Thymus (tissue), 11 donors: ENCODE measurements at regions not wholly inside any gene's neighbourhood (a gene's known extent, or its start where the extent isn't known, plus 50 kb on each side); places are given as distances from the start of the nearest gene placed in this dataset.

Experiments
- DNase-seq, 9 donors: peaks; one replicate each; pipeline ENCODE4 v3.0.0-alpha.2; 2013; ENCODE audit warnings: low spot score in 9 of 9, low read depth in 6 of 9, missing footprints in 1 of 9
- H3K27ac ChIP-seq, 2 donors: one replicate each; pipeline ENCODE4 v1.5.1; 2013; ENCODE audit warnings: control low read depth in 1 of 2, low read depth in 1 of 2, low read length in 1 of 2, mild to moderate bottlenecking in 1 of 2, moderate library complexity in 1 of 2
- H3K27me3 ChIP-seq, 2 donors: one replicate each; pipeline ENCODE4 v1.5.1; 2013; ENCODE audit warnings: low read length in 1 of 2; ENCODE audit not compliant: control insufficient read depth in 2 of 2, insufficient read depth in 1 of 2
- H3K36me3 ChIP-seq, 2 donors: one replicate each; pipeline ENCODE4 v1.5.1; 2013; ENCODE audit warnings: low read length in 1 of 2, mild to moderate bottlenecking in 1 of 2, moderate library complexity in 1 of 2; ENCODE audit not compliant: control insufficient read depth in 2 of 2, insufficient read depth in 2 of 2
- H3K4me1 ChIP-seq, 2 donors: one replicate each; pipeline ENCODE4 v1.5.1; 2013; ENCODE audit warnings: low read length in 2 of 2; ENCODE audit not compliant: control insufficient read depth in 2 of 2, insufficient read depth in 2 of 2
- H3K4me3 ChIP-seq, 2 donors: one replicate each; pipeline ENCODE4 v1.5.1; 2013; ENCODE audit warnings: low read length in 2 of 2, control low read depth in 1 of 2, mild to moderate bottlenecking in 1 of 2
- H3K9me3 ChIP-seq, 2 donors: one replicate each; pipeline ENCODE4 v1.5.1; 2013; ENCODE audit warnings: low read length in 1 of 2, mild to moderate bottlenecking in 1 of 2; ENCODE audit not compliant: control insufficient read depth in 2 of 2, insufficient read depth in 1 of 2
- WGBS: extraction: QIAGEN DNeasy Blood & Tissue Kit; methylation state at CpG from one replicate; pipeline ENCODE4 v1.1.7; 2013; 5-methylcytosine and 5-hydroxymethylcytosine counted together
- donor health status: healthy.

GRCh38 chr3:111318289-111318688, 223.7 kb upstream of the CD96 start:
- WGBS, result 76% methylated on average over 2 of the region's 2 CpGs
- H3K27ac ChIP-seq, result no peak overlapping the region
- peaks cover 10 to 34% of the 10 kb centered on the region in 2 donors for H3K4me1 ChIP-seq
- H3K9me3 ChIP-seq, result no peaks in the 10 kb centered on the region
- H3K4me3 ChIP-seq, result no peak overlapping the region
- no peaks in the 10 kb centered on the region for H3K36me3 ChIP-seq
- DNase-seq, result no peak
- no peaks in the 10 kb centered on the region for H3K27me3 ChIP-seq

GRCh38 chr3:111319598-111319997, 222.4 kb upstream of the CD96 start:
- Histone ChIP-seq H3K27ac (peak overlapping the region in 1 of 2 donors; percentile 44), H3K9me3 (no peaks in the 10 kb centered on the region), H3K27me3 (no peaks in the 10 kb centered on the region), H3K4me1 (peaks cover 14 to 25% of the 10 kb centered on the region in 2 donors), H3K4me3 (no peak overlapping the region), H3K36me3 (no peaks in the 10 kb centered on the region)
- DNase-seq, result no peak
- 16% methylated on average over 1 of the region's 1 CpG for WGBS

DNA sequence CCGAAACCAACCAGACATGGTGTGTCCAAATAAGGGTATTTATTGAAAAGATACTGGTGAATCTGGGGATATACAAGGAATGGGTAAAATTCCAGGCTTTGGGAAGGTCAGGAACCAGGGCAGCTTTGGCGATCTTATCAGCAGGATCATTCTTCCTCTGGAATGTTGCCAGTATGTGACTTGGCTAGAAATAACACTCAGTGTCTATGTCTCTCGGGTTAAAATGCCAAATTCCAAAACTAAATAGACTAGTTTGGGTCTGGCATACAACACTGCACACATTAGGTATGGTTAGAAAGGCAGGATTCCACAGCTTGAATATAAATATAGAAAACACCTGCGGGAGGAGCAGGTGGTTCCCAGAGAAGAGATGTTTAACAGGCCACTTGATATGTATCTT, 220.2 kb upstream of the CD96 start:
- Histone ChIP-seq H3K9me3 (no peaks in the 10 kb centered on the region), H3K27me3 (no peaks in the 10 kb centered on the region), H3K4me1 (peaks cover 16 to 26% of the 10 kb centered on the region in 2 donors), H3K36me3 (no peaks in the 10 kb centered on the region), H3K4me3 (no peak overlapping the region), H3K27ac (peak overlapping the region in 1 of 2 donors; percentile 49)
- DNase-seq, result no peak
- WGBS, result 44% methylated on average over 4 of the region's 4 CpGs

DNA sequence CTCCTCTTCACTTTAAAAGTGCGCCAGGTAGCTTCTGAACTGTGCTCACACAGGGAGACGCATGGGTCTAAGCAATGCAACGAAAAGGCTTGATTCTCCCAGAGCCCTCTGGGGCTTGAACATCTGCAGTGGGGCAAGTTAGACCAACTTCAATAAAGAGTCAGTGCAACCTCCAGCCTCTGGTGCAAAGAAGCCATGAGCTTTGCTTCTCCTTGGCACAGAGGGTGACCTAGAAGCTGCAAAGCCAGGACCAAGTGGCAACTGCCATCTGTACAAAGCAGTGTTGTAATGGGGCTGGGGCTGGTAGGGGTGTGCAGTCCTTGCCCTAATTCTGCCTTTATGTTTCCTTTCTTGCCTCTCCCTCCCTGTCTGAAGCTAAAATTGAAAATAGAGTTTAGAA, 219.0 kb upstream of the CD96 start:
- Histone ChIP-seq H3K36me3 (no peaks in the 10 kb centered on the region), H3K27ac (peak overlapping the region in 1 of 2 donors; percentile 49), H3K27me3 (no peaks in the 10 kb centered on the region), H3K4me3 (no peak overlapping the region), H3K9me3 (no peaks in the 10 kb centered on the region), H3K4me1 (peaks cover 16 to 26% of the 10 kb centered on the region in 2 donors)
- WGBS, result 61% methylated on average over 3 of the region's 3 CpGs
- DNase-seq, result peak in 1 of 9 donors; percentile 52

DNA sequence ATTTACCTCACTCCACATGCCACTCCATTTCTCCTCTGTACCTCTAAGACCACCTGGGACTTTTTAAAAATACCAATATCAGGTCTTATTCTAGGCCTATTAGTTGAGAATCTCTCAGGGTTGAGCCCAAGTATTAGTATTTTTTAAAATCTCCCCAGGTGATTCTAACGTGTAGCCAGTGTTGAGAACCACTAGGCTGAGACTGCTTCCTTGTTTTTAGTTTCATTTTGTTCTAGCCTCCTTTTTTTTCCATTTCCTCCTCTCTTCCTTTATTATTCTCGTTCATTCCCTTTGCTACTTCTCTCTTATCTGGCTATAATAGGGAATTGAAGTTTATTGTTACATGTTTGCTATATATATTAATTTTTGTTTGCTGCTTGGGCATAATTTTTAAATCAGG, 217.8 kb upstream of the CD96 start:
- peak in 1 of 9 donors; percentile 57 for DNase-seq
- WGBS, result 3% methylated on average over 2 of the region's 2 CpGs
- H3K4me3 ChIP-seq, result peak overlapping the region in 1 of 2 donors; percentile 25
- peaks cover 16 to 26% of the 10 kb centered on the region in 2 donors for H3K4me1 ChIP-seq
- H3K27me3 ChIP-seq, result no peaks in the 10 kb centered on the region
- no peaks in the 10 kb centered on the region for H3K36me3 ChIP-seq
- no peaks in the 10 kb centered on the region for H3K9me3 ChIP-seq
- peak overlapping the region; percentile 37 to 49 for H3K27ac ChIP-seq

DNA sequence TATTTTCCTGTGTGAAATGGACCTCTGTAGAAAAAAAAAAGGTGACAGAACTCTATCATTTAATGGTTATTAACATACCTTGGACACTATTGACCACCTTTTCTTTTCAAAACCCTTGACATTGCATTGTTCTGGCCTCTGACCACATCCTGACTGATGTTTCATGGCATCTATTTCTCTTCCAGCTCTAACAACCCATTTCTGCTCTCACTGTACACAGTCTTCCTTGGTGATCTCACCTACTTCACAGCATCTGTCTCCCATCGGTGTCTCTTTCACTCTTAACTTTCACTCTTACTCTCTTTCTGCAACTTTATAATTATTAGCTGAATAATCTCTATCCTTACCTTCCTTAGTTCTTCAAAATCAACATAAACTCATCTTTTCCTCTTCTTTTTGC, 217.4 kb upstream of the CD96 start:
- peaks cover 16 to 26% of the 10 kb centered on the region in 2 donors for H3K4me1 ChIP-seq
- no peaks in the 10 kb centered on the region for H3K27me3 ChIP-seq
- 61% methylated on average over 1 of the region's 1 CpG for WGBS

DNA sequence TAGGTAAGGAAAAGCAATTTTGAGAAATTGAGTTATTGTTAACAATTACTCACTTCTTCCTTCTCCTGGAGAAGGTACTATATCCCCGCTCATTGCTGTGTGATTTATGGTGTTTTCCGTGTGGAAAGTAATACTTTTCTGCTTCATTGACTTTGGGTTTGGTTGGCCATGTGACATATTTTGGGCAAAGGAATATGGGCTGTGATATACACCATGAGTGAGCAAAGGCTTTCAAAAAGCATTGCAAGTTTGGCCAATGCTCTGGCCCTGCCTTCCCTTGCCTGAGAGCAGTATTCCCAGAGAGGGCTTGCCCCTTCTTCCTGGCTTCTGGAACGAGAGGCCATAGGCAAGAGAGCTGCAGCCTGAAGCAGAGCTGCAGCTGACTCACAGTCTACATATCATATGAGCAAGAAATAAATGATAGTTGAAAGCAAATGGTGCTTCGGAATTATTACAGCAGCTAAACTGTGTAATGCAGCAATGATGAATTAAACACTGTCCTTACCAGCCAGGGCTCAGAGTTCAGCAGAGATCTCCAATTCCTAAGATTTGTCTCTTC, 216.8 kb upstream of the CD96 start:
- no peak for DNase-seq
- Histone ChIP-seq H3K9me3 (no peaks in the 10 kb centered on the region), H3K36me3 (no peaks in the 10 kb centered on the region), H3K4me1 (peaks cover 16 to 26% of the 10 kb centered on the region in 2 donors), H3K27ac (no peak overlapping the region), H3K27me3 (no peaks in the 10 kb centered on the region), H3K4me3 (no peak overlapping the region)
- WGBS, result 93% methylated on average over 4 of the region's 4 CpGs

More for the DNA sequence above, 217.4 kb upstream of the CD96 start:
- H3K27ac ChIP-seq, result peak overlapping the region in 1 of 2 donors; percentile 49
- DNase-seq, result no peak
- H3K9me3 ChIP-seq, result no peaks in the 10 kb centered on the region
- no peak overlapping the region for H3K4me3 ChIP-seq
- H3K36me3 ChIP-seq, result no peaks in the 10 kb centered on the region

DNA sequence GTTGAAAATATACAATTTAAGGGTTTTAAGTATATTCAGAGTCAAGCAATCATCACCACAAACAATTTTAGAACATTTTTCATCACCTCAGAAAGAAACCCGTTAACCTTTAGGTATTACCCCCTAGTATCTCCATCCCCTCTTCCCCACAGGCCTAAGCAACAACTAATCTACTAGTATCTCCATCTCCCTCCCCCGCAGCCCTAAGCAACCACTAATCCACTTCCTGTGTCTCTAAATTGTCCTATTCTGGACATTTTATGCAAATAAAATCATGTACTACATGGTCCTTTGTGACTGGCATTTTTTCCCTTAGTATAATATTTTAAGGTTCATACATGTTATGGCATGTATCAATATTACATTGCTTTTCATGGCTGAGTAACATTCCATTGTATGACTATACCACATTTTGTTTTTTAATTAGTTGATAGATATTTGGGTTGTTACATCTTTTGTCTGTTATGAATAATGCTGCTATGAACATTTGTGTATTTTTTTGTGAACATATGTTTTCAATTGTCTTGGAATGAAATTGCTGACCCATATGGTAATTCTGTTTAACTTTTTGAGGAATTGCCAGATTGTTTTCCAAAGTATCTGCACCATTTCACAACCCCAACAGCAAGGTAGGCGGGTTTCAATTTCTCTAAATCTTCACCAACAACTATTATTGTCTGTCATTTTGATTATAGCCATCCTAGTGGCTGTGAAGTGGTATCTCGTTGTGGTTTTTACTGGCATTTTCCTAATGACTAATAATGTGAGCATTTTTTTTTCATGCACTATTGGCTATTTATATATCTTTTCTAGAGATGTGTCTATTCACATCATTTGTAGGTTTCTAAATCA, 215.6 kb upstream of the CD96 start:
- 89% methylated on average over 4 of the region's 4 CpGs for WGBS
- Histone ChIP-seq H3K27ac (no peak overlapping the region), H3K4me3 (no peak overlapping the region), H3K36me3 (no peaks in the 10 kb centered on the region), H3K4me1 (peaks cover 16 to 20% of the 10 kb centered on the region in 2 donors), H3K9me3 (no peaks in the 10 kb centered on the region), H3K27me3 (no peaks in the 10 kb centered on the region)
- DNase-seq, result no peak

- Histone ChIP-seq H3K27me3 (no peaks in the 10 kb centered on the region), H3K36me3 (no peaks in the 10 kb centered on the region), H3K27ac (no peak overlapping the region), H3K4me1 (peaks cover 0 to 9% of the 10 kb centered on the region in 2 donors), H3K9me3 (no peaks in the 10 kb centered on the region), H3K4me3 (no peak overlapping the region)
- no peak for DNase-seq
- WGBS, result 97% methylated on average over 1 of the region's 1 CpG
Observed at GRCh38 chr3:111331306-111331705, 210.7 kb upstream of the CD96 start.
